ENCODE measurements at regions not wholly inside any gene's neighbourhood (a gene's known extent, or its start where the extent isn't known, plus 50 kb on each side); places are given as distances from the start of the nearest gene placed in this dataset.
"Not testable (repeated sequence)": the region's sequence is repeated elsewhere in the genome, so short reads cannot be mapped to it uniquely, and the experiment has no call there.

- DNase-seq: no peak
These were observed 131.6 kb upstream of the TOP1 start for GRCh38 chr20:40896814-40897700.

DNA sequence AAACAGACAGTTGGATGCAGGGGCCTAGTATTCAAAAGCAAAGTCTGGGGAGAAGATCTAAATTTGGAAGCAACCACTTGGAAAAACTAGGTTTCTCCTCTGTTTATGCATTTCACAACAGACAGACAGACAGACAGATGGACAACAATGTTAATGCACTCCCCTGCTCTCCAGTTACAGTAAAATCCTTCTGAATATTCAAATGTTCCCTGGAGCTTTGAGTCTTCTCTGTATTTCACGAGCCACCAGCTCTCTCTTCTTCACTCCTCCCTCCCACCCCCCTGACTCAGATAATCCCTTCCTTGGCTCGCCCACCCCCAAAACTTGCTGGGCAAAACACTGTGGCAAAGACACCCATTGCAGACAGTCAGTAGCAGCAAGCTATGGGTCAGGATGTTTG lies 129.3 kb upstream of the TOP1 start:
- no peak for DNase-seq

DNA sequence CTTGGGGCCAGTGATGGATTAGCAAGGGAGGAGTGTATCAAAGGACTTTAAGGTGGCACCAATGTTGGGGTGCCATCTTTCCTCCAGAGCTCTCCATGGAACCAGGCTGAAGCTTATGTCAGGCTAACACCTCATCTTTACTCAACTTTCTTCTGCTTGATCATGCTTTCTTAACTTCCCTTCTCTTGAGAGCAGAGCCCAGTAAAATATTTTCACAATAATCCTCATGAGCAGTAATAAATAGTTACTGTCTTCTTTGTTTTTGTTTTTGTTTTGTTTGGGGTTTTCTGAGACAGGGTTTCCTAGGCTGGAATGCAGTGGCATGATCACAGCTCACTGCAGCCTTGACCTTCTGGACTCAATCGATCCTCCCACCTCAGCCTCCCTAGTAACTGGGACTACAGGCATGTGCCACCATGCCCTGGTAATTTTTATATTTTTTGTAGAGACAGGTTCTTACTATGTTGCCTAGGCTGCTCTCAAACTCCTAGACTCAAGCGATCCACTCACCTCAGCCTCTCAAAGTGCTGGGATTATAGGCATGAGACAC lies 127.9 kb upstream of the TOP1 start:
- DNase-seq: no peak

GRCh38 chr20:40902661-40903060 lies 126.0 kb upstream of the TOP1 start:
- no peak for DNase-seq

GRCh38 chr20:40908309-40908708 lies 120.3 kb upstream of the TOP1 start:
- DNase-seq: no peak

DNA sequence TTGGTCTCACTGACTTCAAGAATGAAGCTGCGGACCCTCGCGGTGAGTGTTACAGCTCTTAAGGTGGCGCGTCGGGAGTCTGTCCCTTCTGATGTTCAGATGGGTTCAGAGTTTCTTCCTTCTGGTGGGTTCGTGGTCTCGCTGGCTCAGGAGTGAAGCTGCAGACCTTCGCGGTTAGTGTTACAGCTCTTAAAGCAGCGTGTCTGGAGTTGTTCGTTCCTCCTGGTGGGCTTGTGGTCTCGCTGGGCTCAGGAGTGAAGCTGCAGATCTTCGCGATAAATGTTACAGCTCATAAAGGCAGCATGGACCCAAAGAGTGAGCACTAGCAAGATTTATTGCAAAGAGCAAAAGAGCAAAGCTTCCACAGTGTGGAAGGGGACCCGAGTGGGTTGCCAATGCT lies 119.1 kb upstream of the TOP1 start:
- DNase-seq: not testable (repeated sequence)

- DNase-seq: not testable (repeated sequence)
These were observed 118.2 kb upstream of the TOP1 start for GRCh38 chr20:40910436-40910835.

GRCh38 chr20:40911152-40911551 lies 117.5 kb upstream of the TOP1 start:
- DNase-seq: not testable (repeated sequence)

DNA sequence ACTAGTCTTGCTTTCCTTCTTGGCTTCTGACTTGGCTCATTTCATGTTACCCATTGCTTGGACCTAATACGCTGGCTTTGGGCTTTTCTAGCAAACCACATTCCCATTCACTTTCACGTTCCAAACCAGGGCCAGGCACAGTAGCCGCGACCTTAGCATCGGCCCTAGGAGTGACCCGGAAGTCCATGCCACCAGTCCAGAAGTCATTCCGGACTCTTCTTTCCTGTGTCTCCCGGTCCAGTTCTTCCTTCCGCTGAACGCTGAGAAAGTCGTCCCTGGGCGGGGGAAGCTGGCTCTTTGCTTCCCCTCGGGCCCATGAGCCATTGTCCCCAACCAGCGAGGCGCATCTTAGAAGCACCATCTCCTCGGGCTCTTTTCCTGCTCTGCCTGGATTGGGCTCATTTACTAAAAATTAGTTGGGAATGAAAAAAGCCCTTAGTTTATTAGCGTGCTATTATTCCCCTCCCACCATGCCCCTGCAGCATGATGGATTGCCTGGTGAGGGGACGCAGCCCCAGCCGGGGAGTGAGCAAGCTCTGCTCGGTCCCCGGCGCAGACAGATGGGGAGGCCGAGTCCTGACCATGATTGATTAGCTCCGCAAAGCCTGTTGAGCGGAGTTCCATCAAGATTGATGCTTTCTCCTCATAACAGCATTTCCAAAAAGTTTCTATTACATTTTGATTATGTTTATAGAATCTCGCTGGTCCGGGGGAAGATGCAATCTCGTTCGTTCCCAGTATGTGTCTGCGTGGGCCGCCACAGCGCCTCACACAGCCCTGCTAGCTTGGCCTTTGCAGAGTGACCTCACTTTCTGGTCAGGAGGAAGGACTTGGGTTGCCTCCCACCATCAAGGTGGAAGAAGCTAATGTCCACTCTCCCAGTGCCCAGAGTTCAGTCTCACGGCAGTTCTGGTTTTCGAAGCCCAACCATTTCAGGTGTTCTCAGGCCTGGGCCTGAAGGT lies 115.1 kb upstream of the TOP1 start:
- DNase-seq: no peak

- no peak for DNase-seq
These were observed 112.9 kb upstream of the TOP1 start for GRCh38 chr20:40915756-40916155.

DNA sequence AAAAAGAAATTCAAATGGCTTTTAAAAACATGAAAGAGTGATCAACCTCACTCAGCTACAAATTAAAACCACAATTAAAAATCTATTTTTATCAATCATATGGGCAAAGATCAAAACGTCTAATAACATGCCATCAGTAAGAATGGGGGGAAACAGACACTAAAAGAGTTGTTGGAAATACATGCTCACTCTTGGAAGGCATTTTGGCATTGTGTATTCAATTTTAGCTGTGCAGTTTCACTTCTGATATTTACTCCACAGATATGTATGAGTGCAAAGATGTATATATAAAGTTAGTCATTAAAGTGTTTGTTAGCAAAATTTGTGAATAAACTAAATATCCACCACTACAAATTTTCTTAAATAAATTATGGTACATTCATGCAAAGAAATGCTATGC lies 112.3 kb upstream of the TOP1 start:
- DNase-seq: no peak

- DNase-seq: no peak
These were observed 108.3 kb upstream of the TOP1 start for GRCh38 chr20:40920291-40920690.

DNA sequence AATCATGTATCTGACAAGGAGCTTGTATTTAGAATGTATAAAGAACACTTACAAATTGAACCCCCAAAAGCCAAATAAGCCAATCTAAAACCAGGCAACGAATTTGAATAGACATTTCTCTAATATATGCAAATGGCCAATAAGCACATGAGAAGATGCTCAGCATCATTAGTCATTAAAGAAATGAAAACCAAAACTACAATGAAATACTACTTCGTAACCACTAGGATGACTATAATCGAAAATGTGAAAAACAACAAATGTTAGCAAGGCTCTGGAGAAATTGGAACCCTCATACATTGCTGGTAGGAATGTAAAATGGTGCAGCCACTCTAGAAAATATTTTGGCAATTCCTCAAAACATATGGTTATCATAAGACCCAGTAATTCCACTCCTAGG lies 105.8 kb upstream of the TOP1 start:
- no peak for DNase-seq

- no peak for DNase-seq
These were observed 102.7 kb upstream of the TOP1 start for GRCh38 chr20:40925829-40926510.

- no peak for DNase-seq
These were observed 101.7 kb upstream of the TOP1 start for GRCh38 chr20:40926928-40927327.

GRCh38 chr20:40930561-40930960 lies 98.1 kb upstream of the TOP1 start:
- no peak for DNase-seq

DNA sequence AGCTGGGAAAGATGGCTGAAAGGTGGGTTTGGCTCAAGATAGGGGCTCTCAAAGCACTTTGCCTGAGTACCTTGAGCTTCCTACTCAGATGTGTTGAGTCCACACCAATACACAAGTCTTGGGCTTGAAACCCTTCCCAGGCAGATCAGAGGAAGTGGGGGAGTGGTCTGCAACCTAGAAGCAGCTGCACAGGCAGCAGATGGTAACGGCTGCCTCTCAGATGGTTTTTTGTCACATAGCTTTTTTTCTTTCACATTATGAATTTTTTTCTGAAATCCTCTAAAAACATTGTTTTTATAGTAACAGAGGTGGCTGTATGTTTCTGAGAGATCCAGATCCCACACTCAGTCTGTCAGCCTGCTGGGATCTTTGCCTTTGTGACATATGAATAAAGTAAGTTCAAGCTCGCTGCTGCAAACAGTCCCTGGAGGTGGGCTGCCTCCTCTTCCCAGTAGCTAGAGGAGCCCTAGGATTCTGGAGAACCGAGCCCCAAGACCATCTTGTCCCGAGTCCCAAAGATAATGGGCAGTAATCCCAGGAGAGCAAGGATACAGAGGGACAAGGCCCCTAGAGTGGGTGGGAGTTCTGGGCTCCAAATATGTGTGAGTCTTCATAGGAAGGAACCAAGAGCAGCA lies 97.1 kb upstream of the TOP1 start:
- DNase-seq: no peak

DNA sequence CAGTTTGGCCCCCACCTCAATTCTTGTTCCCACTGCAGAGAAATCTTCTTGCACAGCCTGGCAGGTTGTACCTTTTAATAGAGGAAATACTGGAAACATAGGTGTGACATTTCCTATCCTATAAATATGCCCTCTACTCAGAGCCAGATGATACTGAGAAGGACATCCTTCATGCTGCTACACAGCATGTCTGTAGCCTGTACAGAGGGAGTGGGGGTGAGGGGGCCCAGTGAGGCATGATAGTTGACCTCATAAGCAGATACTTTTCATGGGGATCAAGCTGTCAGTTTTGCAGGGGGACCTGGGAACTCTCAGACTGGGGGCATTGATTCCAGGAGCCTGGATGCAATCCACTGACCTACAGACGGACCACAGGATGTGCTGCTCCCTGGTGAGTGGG lies 96.2 kb upstream of the TOP1 start:
- DNase-seq: no peak

- DNase-seq: no peak
These were observed 94.9 kb upstream of the TOP1 start for GRCh38 chr20:40933758-40934157.

DNA sequence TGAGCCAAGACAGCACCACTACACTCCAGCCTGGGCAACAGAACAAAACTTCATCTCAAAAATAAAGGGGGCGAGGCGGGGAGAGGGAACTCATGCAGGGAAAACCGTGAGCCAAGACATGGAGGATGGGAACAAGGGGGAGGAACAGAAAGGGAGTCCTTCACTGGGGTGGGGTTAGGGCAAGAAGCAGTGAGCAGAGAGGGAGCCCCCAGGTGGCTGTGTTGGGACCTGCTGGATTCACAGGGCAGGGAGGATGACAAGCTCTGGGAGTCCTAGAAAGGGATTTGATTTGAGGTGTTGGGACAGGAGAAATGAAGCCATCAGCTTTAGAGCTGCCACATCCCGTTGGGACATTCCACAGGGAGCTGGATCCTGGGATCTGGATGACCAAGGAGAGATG lies 90.6 kb upstream of the TOP1 start:
- no peak for DNase-seq

GRCh38 chr20:40939667-40940066 lies 89.0 kb upstream of the TOP1 start:
- DNase-seq: no peak

GRCh38 chr20:40941133-40941610 lies 87.5 kb upstream of the TOP1 start:
- DNase-seq: no peak

Measured in NCI-H1048 (cell line).